Upper lobe of left lung (tissue), 6 donors: ENCODE measurements at regions not wholly inside any gene's neighbourhood (a gene's known extent, or its start where the extent isn't known, plus 50 kb on each side); places are given as distances from the start of the nearest gene placed in this dataset.

Experiments
- ATAC-seq, 2 donors: fragments of 200-7000 bp; cut with Tn5 transposase; one replicate each; pipeline ENCODE4 v1.9.1; 2022; ENCODE audit warnings: mild to moderate bottlenecking in 2 of 2, moderate library complexity in 2 of 2; ENCODE audit not compliant: low FRiP score in 2 of 2
- DNase-seq, 2 donors: peaks; one replicate each; pipeline ENCODE4 v3.0.0-alpha.2; 2019 to 2020
- H3K27ac ChIP-seq, 4 donors: fragments of 200-600 bp; sonication (generic); one replicate each; pipeline ENCODE4 v1.5.1; 2016 to 2019
- H3K27me3 ChIP-seq, 4 donors: fragments of 200-600 bp; sonication (generic); one replicate each; pipeline ENCODE4 v1.5.1; 2017 to 2019
- H3K36me3 ChIP-seq, 4 donors: fragments of 200-600 bp; sonication (generic); one replicate each; pipeline ENCODE4 v1.5.1; 2016 to 2019
- H3K4me1 ChIP-seq, 4 donors: fragments of 200-600 bp; sonication (generic); one replicate each; pipeline ENCODE4 v1.5.1; 2018 to 2019
- H3K4me3 ChIP-seq, 4 donors: fragments of 200-600 bp; sonication (generic); one replicate each; pipeline ENCODE4 v1.5.1; 2017 to 2019; ENCODE audit warnings: mild to moderate bottlenecking in 2 of 4, moderate library complexity in 1 of 4
- H3K9me3 ChIP-seq, 4 donors: fragments of 200-600 bp; sonication (generic); one replicate each; pipeline ENCODE4 v1.5.1; 2018 to 2019
- CTCF ChIP-seq, 6 experiments: fragments of 450-650 bp in 4 of 6; fragments of 200-600 bp in 2 of 6; sonication (generic) in 2 of 6; IDR thresholded peaks; one replicate each; pipeline ENCODE4 v1.5.1; 2016 to 2019; ENCODE audit warnings: antibody characterized with exemption in 6 of 6
- EP300 ChIP-seq, 4 donors: sonication (generic); formaldehyde crosslinking; IDR thresholded peaks; one replicate each; pipeline ENCODE4 v1.5.1; 2017; ENCODE audit warnings: antibody characterized with exemption in 4 of 4, control low read depth in 2 of 4
- POLR2A ChIP-seq, 4 donors: fragments of 450-650 bp; IDR thresholded peaks; one replicate each; pipeline ENCODE4 v1.5.1; 2016 to 2017; ENCODE audit warnings: antibody characterized with exemption in 4 of 4, mild to moderate bottlenecking in 2 of 4
- POLR2AphosphoS5 ChIP-seq, 2 donors: sonication (generic); formaldehyde crosslinking; IDR thresholded peaks; one replicate each; pipeline ENCODE4 v1.5.1; 2017; ENCODE audit warnings: antibody characterized with exemption in 2 of 2
- WGBS, 2 donors: methylation state at CpG; one replicate each; pipeline ENCODE4 v1.1.5; 2017 to 2018; 5-methylcytosine and 5-hydroxymethylcytosine counted together
- donor health status: DM: no; HTN: no; CAD: no; lungs with moderate emphysema.
- donor health status: DM: no; HTN: yes; CAD: no; lungs with severe emphysema.

- Histone ChIP-seq H3K9me3 (no peaks in the 10 kb centered on the region), H3K27ac (no peak overlapping the region), H3K4me3 (no peak overlapping the region), H3K27me3 (no peaks in the 10 kb centered on the region), H3K36me3 (no peaks in the 10 kb centered on the region), H3K4me1 (no peaks in the 10 kb centered on the region)
- ATAC-seq (no peak), DNase-seq (no peak)
- TF ChIP-seq POLR2AphosphoS5 (IDR thresholded peaks at IDR 0.05) (no peak), CTCF (IDR thresholded peaks at IDR 0.05) (no peak), EP300 (IDR thresholded peaks at IDR 0.05) (no peak), POLR2A (IDR thresholded peaks at IDR 0.05) (no peak)
Measured at GRCh38 chr15:87461631-87462030, 794.9 kb downstream of the NTRK3 start.

GRCh38 chr15:87454860-87455259, 801.7 kb downstream of the NTRK3 start:
- no peak for DNase-seq
- no peak for TF ChIP-seq POLR2AphosphoS5 (IDR thresholded peaks at IDR 0.05)
- no peak for TF ChIP-seq CTCF (IDR thresholded peaks at IDR 0.05)
- no peak for TF ChIP-seq EP300 (IDR thresholded peaks at IDR 0.05)
- TF ChIP-seq POLR2A (IDR thresholded peaks at IDR 0.05), result no peak
- 77 to 79% methylated on average over 1 of the region's 1 CpG for WGBS, 2 donors

GRCh38 chr15:87450314-87450713, 806.2 kb downstream of the NTRK3 start:
- Histone ChIP-seq H3K4me3 (no peak overlapping the region), H3K27me3 (no peaks in the 10 kb centered on the region), H3K36me3 (no peaks in the 10 kb centered on the region), H3K27ac (no peak overlapping the region), H3K4me1 (no peaks in the 10 kb centered on the region), H3K9me3 (no peaks in the 10 kb centered on the region)
- DNase-seq (no peak), ATAC-seq (no peak)
- TF ChIP-seq CTCF (IDR thresholded peaks at IDR 0.05), result no peak
- 24 to 32% methylated on average over 1 of the region's 1 CpG for WGBS, 2 donors

More at GRCh38 chr15:87454860-87455259, 801.7 kb downstream of the NTRK3 start:
- Histone ChIP-seq H3K4me3 (no peak overlapping the region), H3K36me3 (no peaks in the 10 kb centered on the region), H3K27ac (no peak overlapping the region), H3K27me3 (no peaks in the 10 kb centered on the region), H3K9me3 (no peaks in the 10 kb centered on the region), H3K4me1 (no peaks in the 10 kb centered on the region)
- ATAC-seq, result no peak

GRCh38 chr15:87439090-87439489, 817.4 kb downstream of the NTRK3 start:
- DNase-seq (no peak), ATAC-seq (no peak)
- no peak overlapping the region for H3K27ac ChIP-seq
- no peak for TF ChIP-seq POLR2A (IDR thresholded peaks at IDR 0.05)
- no peak for TF ChIP-seq POLR2AphosphoS5 (IDR thresholded peaks at IDR 0.05)
- TF ChIP-seq EP300 (IDR thresholded peaks at IDR 0.05), result no peak
- TF ChIP-seq CTCF (IDR thresholded peaks at IDR 0.05), result no peak
- no peak overlapping the region for H3K4me3 ChIP-seq
- WGBS, 2 donors, result 70% methylated on average over 2 of the region's 2 CpGs
- H3K27me3 ChIP-seq, result no peaks in the 10 kb centered on the region
- H3K4me1 ChIP-seq, result no peaks in the 10 kb centered on the region
- no peaks in the 10 kb centered on the region for H3K36me3 ChIP-seq
- no peaks in the 10 kb centered on the region for H3K9me3 ChIP-seq

- H3K4me1 ChIP-seq, result no peaks in the 10 kb centered on the region
- ATAC-seq (no peak), DNase-seq (no peak)
- no peak overlapping the region for H3K27ac ChIP-seq
- 69 to 89% methylated on average over 1 of the region's 1 CpG for WGBS, 2 donors
- H3K4me3 ChIP-seq, result no peak overlapping the region
- TF ChIP-seq CTCF (IDR thresholded peaks at IDR 0.05) (no peak), POLR2AphosphoS5 (IDR thresholded peaks at IDR 0.05) (no peak), EP300 (IDR thresholded peaks at IDR 0.05) (no peak), POLR2A (IDR thresholded peaks at IDR 0.05) (no peak)
- H3K36me3 ChIP-seq, result no peaks in the 10 kb centered on the region
- H3K9me3 ChIP-seq, result no peaks in the 10 kb centered on the region
- H3K27me3 ChIP-seq, result no peaks in the 10 kb centered on the region
Measured at GRCh38 chr15:87433871-87434270, 822.7 kb downstream of the NTRK3 start.
